Kidney capillary endothelial cell (primary cell): ENCODE measurements at regions not wholly inside any gene's neighbourhood (a gene's known extent, or its start where the extent isn't known, plus 50 kb on each side); places are given as distances from the start of the nearest gene placed in this dataset.

ENCODE experiments used
- DNase-seq: peaks from one replicate; pipeline ENCODE4 v3.0.0-alpha.2; 2018; ENCODE audit warnings: low spot score

DNA sequence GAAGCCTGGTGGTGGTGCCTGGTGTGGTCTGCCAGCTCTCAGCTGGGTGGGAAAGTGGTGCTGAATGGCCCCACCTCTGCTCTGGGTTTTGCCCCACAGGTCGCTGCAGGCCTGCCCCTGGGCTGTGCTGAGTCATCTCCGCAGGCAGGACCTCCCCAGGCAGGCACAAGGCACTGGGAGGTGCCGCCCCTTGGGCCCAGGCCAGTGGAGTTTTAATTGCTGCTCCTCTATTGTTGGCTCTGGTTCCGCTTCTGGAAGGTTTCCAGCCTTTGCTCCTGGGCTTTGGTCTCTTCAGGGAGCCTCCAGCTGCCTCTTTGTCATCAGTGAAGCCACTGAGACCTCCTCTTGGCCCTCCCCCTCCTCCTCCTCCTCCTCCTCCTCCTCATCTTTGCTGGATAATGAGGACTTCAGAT, 180.3 kb upstream of the GRB10 start:
- DNase-seq: peak; percentile 83

GRCh38 chr7:50962281-50962883, 179.7 kb upstream of the GRB10 start:
- no peak for DNase-seq

DNA sequence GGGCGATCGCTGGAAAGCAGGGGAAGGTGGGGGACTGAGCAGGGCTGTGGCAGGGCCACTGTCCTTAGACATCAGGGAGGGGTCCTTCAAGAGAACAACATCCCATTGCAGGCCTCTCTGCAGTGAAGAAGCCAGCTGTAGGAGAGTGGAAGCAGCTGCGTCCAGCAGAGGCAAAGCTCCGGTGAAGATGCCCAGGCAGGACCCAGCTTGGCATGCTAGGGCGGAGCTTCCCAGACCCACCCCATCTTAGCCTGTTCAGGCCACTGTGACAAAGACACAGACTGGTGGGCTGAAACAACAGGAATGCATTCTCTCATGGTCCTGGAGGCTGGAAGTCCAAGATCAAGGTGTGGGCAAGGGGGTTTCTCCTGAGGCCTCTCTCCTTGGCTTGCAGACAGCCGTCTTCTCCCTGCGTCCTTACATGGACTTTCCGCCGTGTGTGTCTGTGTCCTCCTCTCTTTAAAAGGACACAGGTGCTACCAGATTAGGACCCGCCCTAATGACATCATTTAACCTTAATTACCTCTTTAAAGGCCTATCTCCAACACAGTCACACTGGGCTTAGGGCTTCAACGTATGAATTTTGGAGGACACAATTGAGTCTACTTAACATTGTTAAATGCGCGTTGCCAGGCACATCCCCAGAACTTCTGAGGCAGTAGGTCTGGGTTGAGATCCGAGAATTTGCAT, 178.1 kb upstream of the GRB10 start:
- no peak for DNase-seq

DNA sequence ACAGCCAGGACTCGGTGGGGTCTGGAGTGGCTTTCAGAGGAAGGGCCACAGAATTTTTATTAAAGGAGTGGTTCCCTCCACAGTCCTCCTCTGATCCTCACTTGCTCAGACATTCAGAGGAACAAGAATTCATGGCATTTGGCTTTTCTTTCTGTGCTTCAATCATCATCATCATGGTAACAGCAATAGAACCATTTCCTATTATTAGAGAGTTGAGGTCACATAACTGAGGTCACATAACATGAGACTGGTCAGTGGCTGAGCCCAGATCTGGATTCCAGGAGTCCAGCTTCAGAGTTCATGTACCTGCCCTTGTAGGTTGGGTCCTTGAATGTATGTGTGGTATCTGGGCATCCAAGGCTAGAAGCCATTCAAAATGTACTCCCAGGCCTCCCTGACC, 177.3 kb upstream of the GRB10 start:
- no peak for DNase-seq

- DNase-seq: no peak
Observed at GRCh38 chr7:50959560-50959959, 176.9 kb upstream of the GRB10 start.

GRCh38 chr7:50957855-50958254, 175.2 kb upstream of the GRB10 start:
- peak; percentile 8 for DNase-seq

- DNase-seq: peak; percentile 67
Observed at GRCh38 chr7:50957431-50957830, 174.7 kb upstream of the GRB10 start.

DNA sequence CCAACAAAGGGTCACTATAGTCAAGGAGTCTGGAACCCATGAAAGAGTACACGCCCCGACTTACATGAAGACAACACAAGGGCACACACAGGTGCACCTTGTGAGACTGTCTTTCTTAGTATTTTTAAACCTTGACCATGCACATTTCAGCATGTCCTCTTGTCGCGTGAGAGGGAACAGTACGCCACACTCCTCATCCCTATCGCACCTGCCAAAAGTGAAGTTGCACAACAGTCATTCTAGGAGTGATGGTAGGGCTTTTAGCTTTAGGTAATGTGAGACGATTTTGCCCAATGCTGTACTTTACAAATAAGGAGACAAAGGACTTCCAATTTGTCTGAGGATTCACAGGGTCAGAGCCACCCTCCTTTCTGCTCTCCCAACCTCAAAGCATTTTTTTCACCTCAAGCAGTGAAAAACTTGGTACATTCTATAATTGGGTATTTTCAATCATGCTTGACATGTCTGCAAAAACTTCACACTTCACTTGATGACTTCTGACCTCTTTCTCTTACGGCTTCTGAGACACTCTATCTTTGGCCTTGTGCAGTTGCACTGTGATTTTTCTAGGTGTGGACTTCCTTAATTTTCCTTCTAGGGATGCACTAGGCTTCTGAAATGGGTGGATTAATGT, 173.9 kb upstream of the GRB10 start:
- no peak for DNase-seq

GRCh38 chr7:50954716-50955115, 172.0 kb upstream of the GRB10 start:
- DNase-seq: peak; percentile 88

DNA sequence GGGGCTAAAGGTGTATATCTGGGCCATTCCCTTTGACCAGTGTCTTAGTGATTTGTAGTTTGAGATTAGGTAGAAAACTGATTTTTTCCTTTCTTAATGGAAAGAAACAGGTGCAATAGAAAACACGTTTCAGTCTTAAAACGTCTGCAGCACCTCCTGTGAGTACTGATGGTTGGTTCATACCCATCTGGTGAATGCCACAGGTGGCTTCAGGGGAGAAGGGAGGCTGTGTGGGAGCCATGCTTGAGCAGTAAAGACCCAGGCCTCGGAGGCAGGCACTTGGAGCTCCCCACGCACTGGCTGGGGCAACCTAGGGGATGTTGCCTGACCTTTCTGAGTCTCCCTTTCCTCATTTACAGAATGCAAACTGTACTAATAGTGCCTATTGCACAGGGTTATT, 171.5 kb upstream of the GRB10 start:
- DNase-seq: no peak

DNA sequence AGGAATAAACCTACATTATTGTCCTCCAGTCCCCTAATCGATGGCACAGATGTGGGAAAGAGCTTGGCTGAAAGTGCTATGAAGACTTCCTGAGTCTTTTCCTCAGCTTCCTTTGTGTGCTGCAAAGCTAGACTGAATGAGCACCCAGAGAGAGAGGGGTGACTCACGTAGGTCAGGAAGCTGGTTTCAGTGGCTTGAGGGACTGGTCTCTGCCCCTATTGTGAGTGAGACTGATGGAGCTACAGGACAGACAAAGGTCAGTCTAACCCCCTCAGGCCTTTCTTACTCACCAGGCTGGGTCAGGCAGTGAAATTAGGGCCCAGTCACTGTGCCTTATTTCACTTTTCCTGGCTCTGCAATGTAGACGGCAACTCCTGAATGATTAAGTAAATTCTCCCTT, 171.1 kb upstream of the GRB10 start:
- DNase-seq: peak; percentile 96

GRCh38 chr7:50953303-50953702, 170.6 kb upstream of the GRB10 start:
- DNase-seq: no peak

DNA sequence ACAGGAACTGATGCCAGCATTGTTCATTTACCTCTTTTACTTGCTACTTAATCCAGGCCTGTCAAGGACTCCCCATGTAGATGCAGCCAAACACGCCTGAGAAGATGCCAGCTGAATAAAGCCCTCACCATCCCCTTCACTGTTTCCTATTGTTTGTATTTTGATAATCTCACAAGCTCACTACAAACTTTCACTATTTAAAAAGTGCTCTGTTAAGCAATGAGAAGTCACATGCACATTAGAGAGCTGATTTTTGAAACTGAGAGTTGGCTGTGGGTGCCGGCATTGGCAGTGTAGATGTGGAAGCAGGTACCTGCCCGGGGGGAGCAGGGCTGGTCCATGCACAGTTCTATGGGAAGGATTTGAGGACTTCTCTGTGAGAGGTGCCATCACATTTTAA, 169.8 kb upstream of the GRB10 start:
- no peak for DNase-seq

GRCh38 chr7:50952120-50952519, 169.4 kb upstream of the GRB10 start:
- DNase-seq: no peak

DNA sequence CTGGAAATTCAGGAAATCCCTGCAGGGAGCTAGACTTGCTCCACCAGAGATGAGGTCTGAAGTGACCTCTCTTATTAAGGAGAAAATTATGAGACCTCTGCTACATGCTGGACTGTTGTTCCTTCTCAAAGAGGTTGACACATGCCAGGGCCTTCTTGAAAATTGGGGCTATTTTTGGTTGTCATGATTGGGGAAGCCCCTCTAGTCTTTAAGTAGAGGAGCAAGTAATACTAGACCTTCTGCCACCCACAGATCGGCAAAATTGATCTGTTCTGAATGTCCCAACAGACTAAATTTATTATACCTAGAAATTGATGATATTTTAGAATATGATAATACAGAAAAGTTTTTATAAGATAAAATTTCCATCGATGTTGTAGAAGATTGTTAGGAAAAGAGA, 160.8 kb upstream of the GRB10 start:
- DNase-seq: no peak

DNA sequence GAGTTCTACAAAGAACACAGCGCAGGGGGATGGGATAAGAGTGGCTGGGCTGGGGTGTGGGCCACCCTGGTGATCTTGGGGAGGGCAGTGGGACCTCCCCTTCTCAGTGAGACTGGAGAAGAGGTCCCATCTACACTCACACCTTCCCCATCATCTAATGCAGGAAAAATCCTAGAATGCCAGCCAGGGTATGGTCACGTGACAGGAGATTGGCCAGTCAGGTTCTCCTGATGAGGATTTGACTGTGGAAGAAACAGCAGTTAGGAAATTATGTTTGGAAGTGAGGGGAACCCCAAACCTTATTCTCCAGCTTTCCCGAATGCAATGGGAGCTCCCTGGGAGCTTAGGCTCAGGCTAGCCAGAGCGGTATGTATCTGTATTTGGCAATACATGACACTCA, 158.8 kb upstream of the GRB10 start:
- DNase-seq: no peak

DNA sequence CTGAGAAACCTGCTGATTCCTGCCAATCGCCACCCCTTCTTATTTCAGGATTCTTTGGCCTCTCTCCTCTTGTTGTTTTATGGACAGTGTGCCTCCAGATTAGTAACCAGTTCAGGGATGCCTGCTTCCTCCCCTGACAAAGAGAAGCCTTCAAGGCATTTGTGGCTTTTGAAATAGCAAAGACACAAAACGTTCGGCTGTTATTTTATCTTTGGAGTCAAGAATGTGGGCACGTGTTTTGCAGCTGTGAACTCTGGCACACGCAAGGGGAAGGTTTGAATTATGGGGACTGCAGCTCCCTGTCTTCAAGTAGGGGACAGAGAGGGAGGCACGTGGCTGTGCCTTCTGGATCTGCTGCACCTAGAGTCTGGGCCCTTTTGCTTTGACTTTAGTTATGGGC, 157.9 kb upstream of the GRB10 start:
- no peak for DNase-seq

DNA sequence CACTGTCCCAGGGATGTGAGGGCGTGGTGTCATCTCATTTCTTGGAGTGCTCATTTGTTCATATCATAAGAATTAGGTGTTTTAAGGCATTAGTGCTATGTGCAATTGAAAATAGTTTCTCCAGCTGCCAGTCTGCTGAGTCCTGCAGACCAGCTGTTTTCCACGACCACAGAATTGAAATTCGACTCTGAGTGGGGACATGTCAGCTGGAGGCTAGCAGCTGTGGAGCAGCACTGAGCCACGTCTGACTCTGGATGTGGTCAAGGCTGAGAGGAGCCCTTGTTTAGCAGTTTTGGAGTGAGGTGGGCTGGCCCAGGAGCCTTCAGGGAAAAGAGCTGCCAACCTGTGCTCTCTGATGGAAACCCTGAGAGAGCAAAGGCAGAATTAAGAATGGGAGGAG, 156.3 kb upstream of the GRB10 start:
- no peak for DNase-seq

GRCh38 chr7:50937727-50938126, 155.0 kb upstream of the GRB10 start:
- DNase-seq: no peak

GRCh38 chr7:50926049-50926448, 143.4 kb upstream of the GRB10 start:
- DNase-seq: no peak

GRCh38 chr7:50923476-50923875, 140.8 kb upstream of the GRB10 start:
- no peak for DNase-seq

DNA sequence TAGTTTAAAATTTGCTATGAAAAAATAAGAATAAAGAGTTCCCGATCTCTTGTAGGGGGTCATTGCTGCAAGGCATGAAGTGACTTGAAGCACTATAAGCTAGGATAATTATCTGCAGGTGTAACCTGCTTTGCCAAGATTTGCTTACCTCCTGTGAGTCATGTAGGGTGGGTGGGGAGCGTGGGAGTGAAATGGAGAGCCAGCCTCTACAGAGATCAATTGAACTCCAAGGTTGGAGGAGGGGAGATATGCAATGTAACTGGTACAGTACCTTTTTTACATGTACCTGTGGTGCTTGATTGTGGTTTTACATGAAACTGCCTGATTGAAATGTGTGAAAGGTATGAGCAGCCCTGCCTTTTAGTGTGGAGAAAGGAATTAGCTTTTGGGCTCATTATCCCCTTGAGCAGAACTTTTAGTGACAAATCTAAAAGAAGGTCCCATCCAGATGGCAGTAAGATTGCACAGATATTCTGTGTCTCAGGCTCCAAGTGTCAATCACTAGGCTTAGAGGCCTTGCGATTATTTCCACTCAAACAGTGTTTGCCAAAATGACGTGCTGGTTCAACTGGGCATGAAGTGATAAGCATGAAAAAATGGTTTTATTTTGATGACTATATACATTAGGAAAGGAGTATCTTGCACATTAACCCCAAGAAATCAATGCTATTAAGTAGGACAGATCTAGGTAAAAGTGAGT, 138.6 kb upstream of the GRB10 start:
- no peak for DNase-seq

DNA sequence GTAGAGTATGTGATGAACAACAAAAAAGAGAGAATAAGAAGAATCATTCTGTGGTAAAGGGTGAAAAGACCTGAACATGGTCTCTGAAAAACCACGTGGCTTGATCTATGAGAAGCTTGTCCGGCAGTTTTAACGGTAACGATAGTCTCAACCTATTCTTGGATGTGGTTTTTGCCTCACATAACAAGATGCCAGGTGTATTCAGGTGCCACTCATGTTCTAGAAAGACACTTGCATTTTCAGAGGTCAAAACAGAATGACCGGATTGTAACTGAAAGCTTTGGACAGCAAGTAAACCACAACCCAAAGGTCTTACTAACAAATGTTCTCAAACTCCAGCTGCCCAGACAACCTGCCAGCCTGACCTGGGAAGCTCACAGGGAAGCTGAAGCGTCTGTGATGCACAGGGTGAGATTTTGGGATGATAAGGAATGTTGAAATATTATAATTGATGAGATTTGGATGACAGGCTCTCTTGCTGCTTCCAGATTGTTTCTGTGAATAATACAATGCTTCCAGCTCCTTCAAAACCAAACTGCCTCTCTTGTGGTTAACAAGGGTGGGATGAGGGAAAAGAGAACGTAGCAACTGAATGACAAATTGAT, 137.4 kb upstream of the GRB10 start:
- no peak for DNase-seq
